GM19467 (cell line): ENCODE measurements at regions not wholly inside any gene's neighbourhood (a gene's known extent, or its start where the extent isn't known, plus 50 kb on each side); places are given as distances from the start of the nearest gene placed in this dataset.
"Not testable (repeated sequence)": the region's sequence is repeated elsewhere in the genome, so short reads cannot be mapped to it uniquely, and the experiment has no call there.

Experiments used
- ATAC-seq: cut with Tn5 transposase; IDR thresholded peaks from one replicate; pipeline ENCODE4 v1.9.1; 2021; ENCODE audit warnings: mild to moderate bottlenecking, moderate library complexity; ENCODE audit not compliant: unreplicated experiment

GRCh38 chr2:139454251-139454650 lies 674.1 kb upstream of the NXPH2 start:
- no peak for ATAC-seq

- no peak for ATAC-seq
Measured at GRCh38 chr2:139439100-139439499, 658.9 kb upstream of the NXPH2 start.

GRCh38 chr2:139438478-139438877 lies 658.3 kb upstream of the NXPH2 start:
- no peak for ATAC-seq

GRCh38 chr2:139427164-139427563 lies 647.0 kb upstream of the NXPH2 start:
- ATAC-seq, result no peak

- ATAC-seq, result no peak
Measured at GRCh38 chr2:139424101-139424500, 643.9 kb upstream of the NXPH2 start.

GRCh38 chr2:139411236-139411635 lies 631.0 kb upstream of the NXPH2 start:
- ATAC-seq, result no peak

- ATAC-seq, result not testable (repeated sequence)
Measured at GRCh38 chr2:139410833-139411174, 630.6 kb upstream of the NXPH2 start.

GRCh38 chr2:139410147-139410832 lies 630.1 kb upstream of the NXPH2 start:
- not testable (repeated sequence) for ATAC-seq

- no peak for ATAC-seq
Measured at GRCh38 chr2:139409212-139409611, 629.0 kb upstream of the NXPH2 start.

- no peak for ATAC-seq
Measured at GRCh38 chr2:139403948-139404347, 623.8 kb upstream of the NXPH2 start.

GRCh38 chr2:139394801-139395200 lies 614.6 kb upstream of the NXPH2 start:
- no peak for ATAC-seq

GRCh38 chr2:139389391-139389790 lies 609.2 kb upstream of the NXPH2 start:
- no peak for ATAC-seq

- ATAC-seq, result no peak
Measured at GRCh38 chr2:139386401-139386800, 606.2 kb upstream of the NXPH2 start.

GRCh38 chr2:139383532-139383931 lies 603.3 kb upstream of the NXPH2 start:
- no peak for ATAC-seq

GRCh38 chr2:139380051-139380450 lies 599.9 kb upstream of the NXPH2 start:
- ATAC-seq, result no peak

GRCh38 chr2:139378373-139378772 lies 598.2 kb upstream of the NXPH2 start:
- no peak for ATAC-seq

GRCh38 chr2:139374296-139374850 lies 594.2 kb upstream of the NXPH2 start:
- no peak for ATAC-seq

GRCh38 chr2:139369423-139370409 lies 589.5 kb upstream of the NXPH2 start:
- ATAC-seq, result no peak

- ATAC-seq, result no peak
Measured at GRCh38 chr2:139367416-139367815, 587.2 kb upstream of the NXPH2 start.

- ATAC-seq, result no peak
Measured at GRCh38 chr2:139366681-139367080, 586.5 kb upstream of the NXPH2 start.

GRCh38 chr2:139365189-139365588 lies 585.0 kb upstream of the NXPH2 start:
- ATAC-seq, result no peak

GRCh38 chr2:139360654-139361053 lies 580.5 kb upstream of the NXPH2 start:
- ATAC-seq, result no peak
